ENCODE measurements at regions not wholly inside any gene's neighbourhood (a gene's known extent, or its start where the extent isn't known, plus 50 kb on each side); places are given as distances from the start of the nearest gene placed in this dataset.

DNA sequence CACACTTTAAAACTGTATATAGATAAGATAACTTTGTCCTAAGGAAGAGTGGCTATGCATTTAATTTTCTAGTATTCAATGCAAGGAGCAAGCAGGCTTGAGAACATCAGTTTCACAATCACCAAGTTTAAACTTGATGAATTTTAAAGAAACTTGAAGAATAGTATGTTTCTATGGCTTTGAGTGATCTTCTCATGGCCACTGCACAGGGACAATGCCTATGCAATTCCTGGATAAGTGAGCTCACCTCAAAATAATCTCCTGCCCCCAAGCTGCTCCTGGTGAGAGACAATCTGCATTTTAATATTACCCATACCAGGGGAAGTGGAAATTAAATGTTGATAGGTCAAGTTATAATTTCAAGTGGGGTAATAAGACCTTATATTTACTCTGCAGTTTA, 376.6 kb upstream of the CBLB start:
- no peaks in the 10 kb centered on the region for H3K27me3 ChIP-seq (ENCODE audit: insufficient read depth, low read length, poor library complexity)
- DNase-seq (no peak), ATAC-seq (ENCODE audit: insufficient read depth, low read depth) (no peak)
- no peak overlapping the region for H3K4me2 ChIP-seq (ENCODE audit: insufficient read depth, low read length)
- TF ChIP-seq, protein P1, sequence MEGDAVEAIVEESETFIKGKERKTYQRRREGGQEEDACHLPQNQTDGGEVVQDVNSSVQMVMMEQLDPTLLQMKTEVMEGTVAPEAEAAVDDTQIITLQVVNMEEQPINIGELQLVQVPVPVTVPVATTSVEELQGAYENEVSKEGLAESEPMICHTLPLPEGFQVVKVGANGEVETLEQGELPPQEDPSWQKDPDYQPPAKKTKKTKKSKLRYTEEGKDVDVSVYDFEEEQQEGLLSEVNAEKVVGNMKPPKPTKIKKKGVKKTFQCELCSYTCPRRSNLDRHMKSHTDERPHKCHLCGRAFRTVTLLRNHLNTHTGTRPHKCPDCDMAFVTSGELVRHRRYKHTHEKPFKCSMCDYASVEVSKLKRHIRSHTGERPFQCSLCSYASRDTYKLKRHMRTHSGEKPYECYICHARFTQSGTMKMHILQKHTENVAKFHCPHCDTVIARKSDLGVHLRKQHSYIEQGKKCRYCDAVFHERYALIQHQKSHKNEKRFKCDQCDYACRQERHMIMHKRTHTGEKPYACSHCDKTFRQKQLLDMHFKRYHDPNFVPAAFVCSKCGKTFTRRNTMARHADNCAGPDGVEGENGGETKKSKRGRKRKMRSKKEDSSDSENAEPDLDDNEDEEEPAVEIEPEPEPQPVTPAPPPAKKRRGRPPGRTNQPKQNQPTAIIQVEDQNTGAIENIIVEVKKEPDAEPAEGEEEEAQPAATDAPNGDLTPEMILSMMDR (IDR thresholded peaks at IDR 0.05; ENCODE audit: borderline replicate concordance, extremely low read depth, low read length, poor library complexity, severe bottlenecking), result no peak
- H4K20me1 ChIP-seq (ENCODE audit: insufficient read depth, low read length), result no peaks in the 10 kb centered on the region
- no peaks in the 10 kb centered on the region for H3K9me3 ChIP-seq (ENCODE audit: insufficient read depth, low read length, severe bottlenecking)
- H2AFZ ChIP-seq (ENCODE audit: low read depth, low read length), result no peak overlapping the region
- H3K79me2 ChIP-seq (ENCODE audit: insufficient read depth, low read length), result no peaks in the 10 kb centered on the region
- H3K4me3 ChIP-seq (ENCODE audit: low read depth in 1 of 2, low read length in 2 of 2), result no peak overlapping the region
- no peak overlapping the region for H3K9ac ChIP-seq (ENCODE audit: low read depth, low read length)
- no peak overlapping the region for H3K27ac ChIP-seq (ENCODE audit: low read length)
- no peaks in the 10 kb centered on the region for H3K4me1 ChIP-seq (ENCODE audit: insufficient read depth, low read length)
- H3K36me3 ChIP-seq (ENCODE audit: insufficient read depth, low read length), result no peaks in the 10 kb centered on the region

DNA sequence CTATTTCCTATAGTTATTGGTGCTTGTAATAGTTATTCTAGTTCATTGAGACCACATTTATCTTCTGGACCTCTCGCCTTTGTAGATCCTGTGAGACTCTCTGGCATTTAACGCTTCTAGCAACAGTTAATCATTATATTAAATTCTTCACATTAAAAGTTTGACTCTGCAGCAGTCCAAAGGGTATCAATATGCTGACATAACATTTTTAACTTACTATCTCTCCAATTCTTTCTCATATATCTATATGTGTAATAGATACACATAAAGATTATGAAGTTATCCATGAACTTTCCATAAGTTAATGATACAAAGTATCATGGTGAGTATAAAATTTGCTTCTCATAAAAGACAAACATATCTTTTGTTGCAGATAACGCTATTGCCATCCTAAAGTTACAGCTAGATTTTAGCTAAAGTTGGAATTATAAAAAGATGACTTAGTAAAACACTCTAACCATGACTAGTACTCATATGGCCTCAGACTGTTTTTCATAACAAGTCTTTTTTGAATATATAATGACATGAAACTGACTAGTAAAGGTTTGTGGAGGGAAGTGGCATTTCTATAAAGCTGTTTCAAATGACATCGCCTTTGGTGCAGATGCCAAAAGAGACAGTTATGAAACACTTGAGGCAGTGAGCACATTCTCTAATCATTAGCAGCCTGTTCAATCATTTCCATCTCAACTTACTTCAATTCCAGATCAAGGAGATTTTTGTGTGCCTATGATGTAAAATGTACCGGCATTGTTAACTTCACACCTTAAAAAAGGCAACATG, 379.3 kb upstream of the CBLB start:
- Histone ChIP-seq H3K79me2 (ENCODE audit: insufficient read depth, low read length) (no peaks in the 10 kb centered on the region), H3K36me3 (ENCODE audit: insufficient read depth, low read length) (no peaks in the 10 kb centered on the region), H2AFZ (ENCODE audit: low read depth, low read length) (no peak overlapping the region), H3K9me3 (ENCODE audit: insufficient read depth, low read length, severe bottlenecking) (peaks cover 10% of the 10 kb centered on the region), H3K9ac (ENCODE audit: low read depth, low read length) (no peak overlapping the region), H3K4me2 (ENCODE audit: insufficient read depth, low read length) (no peak overlapping the region), H4K20me1 (ENCODE audit: insufficient read depth, low read length) (no peaks in the 10 kb centered on the region), H3K27ac (ENCODE audit: low read length) (no peak overlapping the region), H3K4me1 (ENCODE audit: insufficient read depth, low read length) (no peaks in the 10 kb centered on the region), H3K4me3 (ENCODE audit: low read depth in 1 of 2, low read length in 2 of 2) (no peak overlapping the region), H3K27me3 (ENCODE audit: insufficient read depth, low read length, poor library complexity) (no peaks in the 10 kb centered on the region)
- DNase-seq, result no peak
- no peak for TF ChIP-seq EZH2 (IDR thresholded peaks at IDR 0.05; ENCODE audit: borderline replicate concordance, low read depth, low read length, severe bottlenecking)
- TF ChIP-seq, protein P1 (IDR thresholded peaks at IDR 0.05; ENCODE audit: borderline replicate concordance, extremely low read depth, low read length, poor library complexity, severe bottlenecking), result no peak
- ATAC-seq (ENCODE audit: insufficient read depth, low read depth), result no peak

DNA sequence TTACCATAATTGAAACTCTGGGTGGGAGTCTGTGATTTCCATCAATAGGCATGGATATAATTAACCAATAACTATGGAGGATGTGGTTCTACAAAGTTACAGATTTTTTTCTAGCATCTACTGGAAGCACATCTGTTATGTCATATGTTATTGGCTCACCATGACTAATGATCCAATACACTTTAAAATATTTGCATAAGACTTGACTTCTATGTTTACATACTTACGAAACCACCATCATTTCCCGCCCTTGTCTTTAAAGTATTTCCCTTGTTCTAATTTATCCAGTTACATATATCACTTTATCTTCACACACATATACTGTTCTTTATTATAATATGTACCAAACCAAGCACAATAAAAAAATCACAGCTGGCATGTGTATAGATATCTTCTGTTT, 380.3 kb upstream of the CBLB start:
- H2AFZ ChIP-seq (ENCODE audit: low read depth, low read length), result no peak overlapping the region
- H3K9me3 ChIP-seq (ENCODE audit: insufficient read depth, low read length, severe bottlenecking), result peaks cover 10% of the 10 kb centered on the region
- H3K4me3 ChIP-seq (ENCODE audit: low read depth in 1 of 2, low read length in 2 of 2), result no peak overlapping the region
- H3K27ac ChIP-seq (ENCODE audit: low read length), result no peak overlapping the region
- H3K4me1 ChIP-seq (ENCODE audit: insufficient read depth, low read length), result no peaks in the 10 kb centered on the region
- H3K79me2 ChIP-seq (ENCODE audit: insufficient read depth, low read length), result no peaks in the 10 kb centered on the region
- no peak overlapping the region for H3K4me2 ChIP-seq (ENCODE audit: insufficient read depth, low read length)
- H3K36me3 ChIP-seq (ENCODE audit: insufficient read depth, low read length), result no peaks in the 10 kb centered on the region
- H3K9ac ChIP-seq (ENCODE audit: low read depth, low read length), result no peak overlapping the region
- no peaks in the 10 kb centered on the region for H4K20me1 ChIP-seq (ENCODE audit: insufficient read depth, low read length)
- ATAC-seq (ENCODE audit: insufficient read depth, low read depth), result no peak
- DNase-seq, result no peak
- H3K27me3 ChIP-seq (ENCODE audit: insufficient read depth, low read length, poor library complexity), result no peaks in the 10 kb centered on the region
- TF ChIP-seq, protein P1 (IDR thresholded peaks at IDR 0.05; ENCODE audit: borderline replicate concordance, extremely low read depth, low read length, poor library complexity, severe bottlenecking), result no peak
- TF ChIP-seq EZH2 (IDR thresholded peaks at IDR 0.05; ENCODE audit: borderline replicate concordance, low read depth, low read length, severe bottlenecking), result no peak
